ENCODE measurements at regions not wholly inside any gene's neighbourhood (a gene's known extent, or its start where the extent isn't known, plus 50 kb on each side); places are given as distances from the start of the nearest gene placed in this dataset.
"Not testable (repeated sequence)": the region's sequence is repeated elsewhere in the genome, so short reads cannot be mapped to it uniquely, and the experiment has no call there.

DNA sequence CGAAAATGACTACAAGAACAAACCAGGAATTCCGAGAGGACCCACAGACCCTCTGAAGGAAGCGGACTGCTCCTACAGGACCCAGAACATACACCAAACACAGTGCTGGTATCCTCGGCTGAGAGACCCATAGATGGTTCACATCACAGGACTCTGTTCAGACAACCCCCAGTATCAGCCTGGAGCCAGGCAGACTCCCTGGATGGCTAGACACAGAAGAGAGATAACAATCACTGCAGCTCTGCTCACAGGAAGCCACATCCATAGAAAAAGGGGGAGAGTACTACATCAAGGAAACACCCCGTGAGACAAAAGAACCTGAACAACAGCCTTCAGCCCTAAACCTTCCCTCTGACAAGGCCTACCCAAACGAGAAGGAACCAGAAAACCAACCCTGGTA, 434.0 kb upstream of the NR5A2 start:
- POLR2A ChIA-PET (ENCODE audit: low non-redundant PET), result no interaction called here
- intact Hi-C loops (cut with micrococcal nuclease; ENCODE audit: unreplicated experiment), result no loop called here
- Histone ChIP-seq H3K9me3 (ENCODE audit: low read depth, low read length, poor library complexity, severe bottlenecking) (no peaks in the 10 kb centered on the region), H3K36me3 (ENCODE audit: insufficient read depth, low read length, poor library complexity, severe bottlenecking) (no peaks in the 10 kb centered on the region), H3K4me3 (ENCODE audit: low read depth, low read length, poor library complexity, severe bottlenecking) (no peak overlapping the region), H3K4me1 (ENCODE audit: insufficient read depth, low read length, poor library complexity, severe bottlenecking) (no peaks in the 10 kb centered on the region), H3K27me3 (replicated peaks; ENCODE audit: insufficient read depth, low read depth, low read length, poor library complexity) (no peaks in the 10 kb centered on the region), H3K27ac (ENCODE audit: low read depth, low read length, poor library complexity, severe bottlenecking) (no peak overlapping the region)
- CTCF ChIA-PET, result no interaction called here
- BruUV-seq (replicated peaks), result no TSS peak
- TF ChIP-seq EZH2 (IDR thresholded peaks at IDR 0.05; ENCODE audit: borderline replicate concordance, low read depth, low read length, poor library complexity, severe bottlenecking), result no peak
- TF ChIP-seq, protein P1, sequence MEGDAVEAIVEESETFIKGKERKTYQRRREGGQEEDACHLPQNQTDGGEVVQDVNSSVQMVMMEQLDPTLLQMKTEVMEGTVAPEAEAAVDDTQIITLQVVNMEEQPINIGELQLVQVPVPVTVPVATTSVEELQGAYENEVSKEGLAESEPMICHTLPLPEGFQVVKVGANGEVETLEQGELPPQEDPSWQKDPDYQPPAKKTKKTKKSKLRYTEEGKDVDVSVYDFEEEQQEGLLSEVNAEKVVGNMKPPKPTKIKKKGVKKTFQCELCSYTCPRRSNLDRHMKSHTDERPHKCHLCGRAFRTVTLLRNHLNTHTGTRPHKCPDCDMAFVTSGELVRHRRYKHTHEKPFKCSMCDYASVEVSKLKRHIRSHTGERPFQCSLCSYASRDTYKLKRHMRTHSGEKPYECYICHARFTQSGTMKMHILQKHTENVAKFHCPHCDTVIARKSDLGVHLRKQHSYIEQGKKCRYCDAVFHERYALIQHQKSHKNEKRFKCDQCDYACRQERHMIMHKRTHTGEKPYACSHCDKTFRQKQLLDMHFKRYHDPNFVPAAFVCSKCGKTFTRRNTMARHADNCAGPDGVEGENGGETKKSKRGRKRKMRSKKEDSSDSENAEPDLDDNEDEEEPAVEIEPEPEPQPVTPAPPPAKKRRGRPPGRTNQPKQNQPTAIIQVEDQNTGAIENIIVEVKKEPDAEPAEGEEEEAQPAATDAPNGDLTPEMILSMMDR (conservative IDR thresholded peaks at IDR 0.05; ENCODE audit: low read depth, low read length), result no peak
- no peak for DNase-seq (ENCODE audit: low spot score)

DNA sequence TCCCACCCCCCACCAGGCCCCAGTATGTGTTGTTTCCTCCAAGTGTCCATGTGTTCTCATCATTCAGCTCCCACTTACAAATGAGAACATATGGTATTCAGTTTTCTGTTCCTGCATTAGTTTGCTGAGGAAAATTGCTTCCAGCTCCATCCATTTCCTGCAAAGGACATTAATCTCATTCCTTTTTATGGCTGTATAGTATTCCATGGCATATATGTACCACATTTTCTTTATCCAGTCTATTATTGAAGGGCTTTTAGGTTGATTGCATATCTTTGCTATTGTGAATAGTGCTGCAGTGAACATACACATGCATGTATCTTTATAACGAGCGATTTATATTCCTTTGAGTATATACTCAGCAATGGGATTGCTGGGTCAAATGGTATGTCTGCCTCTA, 431.1 kb upstream of the NR5A2 start:
- H3K36me3 ChIP-seq (ENCODE audit: insufficient read depth, low read length, poor library complexity, severe bottlenecking); H3K9me3 ChIP-seq (ENCODE audit: low read depth, low read length, poor library complexity, severe bottlenecking); intact Hi-C loops (cut with micrococcal nuclease; ENCODE audit: unreplicated experiment); H3K4me1 ChIP-seq (ENCODE audit: insufficient read depth, low read length, poor library complexity, severe bottlenecking); H3K27me3 ChIP-seq (replicated peaks; ENCODE audit: insufficient read depth, low read depth, low read length, poor library complexity); H3K27ac ChIP-seq (ENCODE audit: low read depth, low read length, poor library complexity, severe bottlenecking); BruUV-seq (replicated peaks); CTCF ChIA-PET; DNase-seq (ENCODE audit: low spot score); POLR2A ChIA-PET (ENCODE audit: low non-redundant PET); H3K4me3 ChIP-seq (ENCODE audit: low read depth, low read length, poor library complexity, severe bottlenecking): not testable (repeated sequence)

DNA sequence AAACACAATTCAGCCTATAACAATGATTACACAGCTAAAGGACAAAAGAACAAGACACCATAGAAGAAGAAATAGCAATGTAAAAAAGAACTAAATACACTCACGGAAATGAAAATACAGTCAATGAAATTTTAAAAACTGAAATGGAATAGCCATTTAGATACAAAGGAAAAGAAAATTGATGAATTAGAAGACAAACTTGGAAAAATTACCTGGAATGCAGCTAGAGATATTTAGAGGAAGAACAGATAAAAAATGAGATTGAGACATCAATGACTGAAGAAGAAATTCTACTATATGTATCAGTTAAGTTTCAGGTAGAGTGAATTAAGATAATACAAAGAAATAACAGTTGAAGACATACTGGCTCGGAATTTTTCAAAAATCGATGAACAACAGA, 430.4 kb upstream of the NR5A2 start:
- no peaks in the 10 kb centered on the region for H3K9me3 ChIP-seq (ENCODE audit: low read depth, low read length, poor library complexity, severe bottlenecking)
- no peaks in the 10 kb centered on the region for H3K27me3 ChIP-seq (replicated peaks; ENCODE audit: insufficient read depth, low read depth, low read length, poor library complexity)
- H3K4me3 ChIP-seq (ENCODE audit: low read depth, low read length, poor library complexity, severe bottlenecking), result no peak overlapping the region
- no peaks in the 10 kb centered on the region for H3K4me1 ChIP-seq (ENCODE audit: insufficient read depth, low read length, poor library complexity, severe bottlenecking)
- ChIA-PET CTCF (no interaction called here), POLR2A (ENCODE audit: low non-redundant PET) (no interaction called here)
- DNase-seq (ENCODE audit: low spot score), result no peak
- BruUV-seq (replicated peaks), result no TSS peak
- intact Hi-C loops (cut with micrococcal nuclease; ENCODE audit: unreplicated experiment), result no loop called here
- H3K36me3 ChIP-seq (ENCODE audit: insufficient read depth, low read length, poor library complexity, severe bottlenecking), result no peaks in the 10 kb centered on the region
- TF ChIP-seq, protein P1 (conservative IDR thresholded peaks at IDR 0.05; ENCODE audit: low read depth, low read length), result no peak
- TF ChIP-seq EZH2 (IDR thresholded peaks at IDR 0.05; ENCODE audit: borderline replicate concordance, low read depth, low read length, poor library complexity, severe bottlenecking), result no peak
- no peak overlapping the region for H3K27ac ChIP-seq (ENCODE audit: low read depth, low read length, poor library complexity, severe bottlenecking)

DNA sequence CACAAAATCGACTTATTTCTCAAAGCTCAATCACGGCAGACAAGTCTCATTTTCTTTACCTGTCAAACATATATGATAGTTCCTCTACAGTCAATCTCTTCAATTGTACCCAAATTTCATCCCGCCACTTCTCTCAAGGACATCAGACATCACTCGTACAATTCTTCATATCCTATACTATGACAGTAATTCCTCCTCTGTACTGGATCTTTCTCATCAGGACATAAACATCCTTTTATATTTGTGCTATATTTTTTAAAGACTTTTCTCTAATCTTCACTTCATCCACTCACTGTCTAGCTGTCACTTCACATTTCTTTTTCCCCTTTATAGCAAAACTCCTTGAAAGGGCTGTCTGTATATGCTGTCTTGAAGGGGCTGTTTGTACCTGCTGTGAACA, 419.1 kb upstream of the NR5A2 start:
- TF ChIP-seq EZH2 (IDR thresholded peaks at IDR 0.05; ENCODE audit: borderline replicate concordance, low read depth, low read length, poor library complexity, severe bottlenecking), result no peak
- TF ChIP-seq, protein P1 (conservative IDR thresholded peaks at IDR 0.05; ENCODE audit: low read depth, low read length), result no peak
- Histone ChIP-seq H3K27me3 (replicated peaks; ENCODE audit: insufficient read depth, low read depth, low read length, poor library complexity) (no peaks in the 10 kb centered on the region), H3K9me3 (ENCODE audit: low read depth, low read length, poor library complexity, severe bottlenecking) (no peaks in the 10 kb centered on the region), H3K27ac (ENCODE audit: low read depth, low read length, poor library complexity, severe bottlenecking) (no peak overlapping the region), H3K4me3 (ENCODE audit: low read depth, low read length, poor library complexity, severe bottlenecking) (no peak overlapping the region), H3K4me1 (ENCODE audit: insufficient read depth, low read length, poor library complexity, severe bottlenecking) (no peaks in the 10 kb centered on the region), H3K36me3 (ENCODE audit: insufficient read depth, low read length, poor library complexity, severe bottlenecking) (no peaks in the 10 kb centered on the region)
- intact Hi-C loops (cut with micrococcal nuclease; ENCODE audit: unreplicated experiment), result no loop called here
- no peak for DNase-seq (ENCODE audit: low spot score)
- BruUV-seq (replicated peaks), result no TSS peak
- POLR2A ChIA-PET (ENCODE audit: low non-redundant PET), result no interaction called here
- CTCF ChIA-PET, result no interaction called here

All from A673 (cell line).